ENCODE measurements at regions not wholly inside any gene's neighbourhood (a gene's known extent, or its start where the extent isn't known, plus 50 kb on each side); places are given as distances from the start of the nearest gene placed in this dataset.

GRCh38 chr3:30131191-30131590, 475.2 kb upstream of the TGFBR2 start:
- TF ChIP-seq, protein P1, sequence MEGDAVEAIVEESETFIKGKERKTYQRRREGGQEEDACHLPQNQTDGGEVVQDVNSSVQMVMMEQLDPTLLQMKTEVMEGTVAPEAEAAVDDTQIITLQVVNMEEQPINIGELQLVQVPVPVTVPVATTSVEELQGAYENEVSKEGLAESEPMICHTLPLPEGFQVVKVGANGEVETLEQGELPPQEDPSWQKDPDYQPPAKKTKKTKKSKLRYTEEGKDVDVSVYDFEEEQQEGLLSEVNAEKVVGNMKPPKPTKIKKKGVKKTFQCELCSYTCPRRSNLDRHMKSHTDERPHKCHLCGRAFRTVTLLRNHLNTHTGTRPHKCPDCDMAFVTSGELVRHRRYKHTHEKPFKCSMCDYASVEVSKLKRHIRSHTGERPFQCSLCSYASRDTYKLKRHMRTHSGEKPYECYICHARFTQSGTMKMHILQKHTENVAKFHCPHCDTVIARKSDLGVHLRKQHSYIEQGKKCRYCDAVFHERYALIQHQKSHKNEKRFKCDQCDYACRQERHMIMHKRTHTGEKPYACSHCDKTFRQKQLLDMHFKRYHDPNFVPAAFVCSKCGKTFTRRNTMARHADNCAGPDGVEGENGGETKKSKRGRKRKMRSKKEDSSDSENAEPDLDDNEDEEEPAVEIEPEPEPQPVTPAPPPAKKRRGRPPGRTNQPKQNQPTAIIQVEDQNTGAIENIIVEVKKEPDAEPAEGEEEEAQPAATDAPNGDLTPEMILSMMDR (IDR thresholded peaks at IDR 0.05; ENCODE audit: insufficient read depth, low read depth, low read length): no peak
- Histone ChIP-seq H3K36me3 (ENCODE audit: control insufficient read depth, insufficient read depth, low read length) (no peaks in the 10 kb centered on the region), H3K4me3 (ENCODE audit: low read depth, low read length) (no peak overlapping the region), H3K27me3 (ENCODE audit: control insufficient read depth, insufficient read depth, low read length) (no peaks in the 10 kb centered on the region)
- DNase-seq (ENCODE audit: low read depth): no peak
- ChIA-PET POLR2A (no interaction called here), CTCF (interaction anchor here (1.0 kb wide), 1 partner anchor 13 kb away, joined by 3 read pairs; no protein-coding TSS in a partner anchor)

- POLR2A ChIA-PET: no interaction called here
- H3K27me3 ChIP-seq (ENCODE audit: control insufficient read depth, insufficient read depth, low read length): no peaks in the 10 kb centered on the region
- no peak for DNase-seq (ENCODE audit: low read depth)
- TF ChIP-seq, protein P1 (IDR thresholded peaks at IDR 0.05; ENCODE audit: insufficient read depth, low read depth, low read length): no peak
- no peak overlapping the region for H3K4me3 ChIP-seq (ENCODE audit: low read depth, low read length)
- H3K36me3 ChIP-seq (ENCODE audit: control insufficient read depth, insufficient read depth, low read length): no peaks in the 10 kb centered on the region
- CTCF ChIA-PET: interaction anchor here (0.9 to 1.1 kb wide), 2 partner anchors 17 to 64 kb away, joined by 3 read pairs; no protein-coding TSS in a partner anchor
Measured at GRCh38 chr3:30135190-30135589, 471.2 kb upstream of the TGFBR2 start.

DNA sequence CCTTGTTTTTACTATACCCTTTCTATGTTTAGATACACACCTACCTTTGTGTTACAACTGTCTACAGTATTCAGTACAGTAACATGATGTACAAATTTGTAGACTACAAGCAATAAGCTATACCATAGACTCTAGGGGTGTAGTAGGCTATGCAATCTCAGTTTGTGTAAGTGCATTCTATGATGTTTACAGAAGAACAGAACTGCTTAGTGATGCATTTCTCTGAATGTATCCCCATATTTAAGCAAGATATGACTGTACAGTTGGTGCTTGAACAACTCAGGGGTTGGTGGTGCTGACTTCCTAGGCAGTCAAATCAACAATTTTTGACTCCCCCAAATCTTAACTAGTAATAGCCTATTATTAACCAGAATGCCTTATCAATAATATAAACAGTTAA, 467.1 kb upstream of the TGFBR2 start:
- CTCF ChIA-PET: interaction anchor here (0.6 kb wide), 1 partner anchor 20 kb away, joined by 3 read pairs; no protein-coding TSS in a partner anchor

GRCh38 chr3:30140356-30141075, 465.9 kb upstream of the TGFBR2 start:
- CTCF ChIA-PET: interaction anchor here (0.8 to 2.6 kb wide), 2 partner anchors 11 to 553 kb away, joined by 3 to 8 read pairs; no protein-coding TSS in a partner anchor
- DNase-seq (ENCODE audit: low read depth): no peak
- TF ChIP-seq, protein P1 (IDR thresholded peaks at IDR 0.05; ENCODE audit: insufficient read depth, low read depth, low read length): no peak

More for the DNA sequence above, 467.1 kb upstream of the TGFBR2 start:
- H3K36me3 ChIP-seq (ENCODE audit: control insufficient read depth, insufficient read depth, low read length): no peaks in the 10 kb centered on the region
- DNase-seq (ENCODE audit: low read depth): no peak
- no peaks in the 10 kb centered on the region for H3K27me3 ChIP-seq (ENCODE audit: control insufficient read depth, insufficient read depth, low read length)
- POLR2A ChIA-PET: no interaction called here
- H3K4me3 ChIP-seq (ENCODE audit: low read depth, low read length): no peak overlapping the region
- TF ChIP-seq, protein P1 (IDR thresholded peaks at IDR 0.05; ENCODE audit: insufficient read depth, low read depth, low read length): no peak

DNA sequence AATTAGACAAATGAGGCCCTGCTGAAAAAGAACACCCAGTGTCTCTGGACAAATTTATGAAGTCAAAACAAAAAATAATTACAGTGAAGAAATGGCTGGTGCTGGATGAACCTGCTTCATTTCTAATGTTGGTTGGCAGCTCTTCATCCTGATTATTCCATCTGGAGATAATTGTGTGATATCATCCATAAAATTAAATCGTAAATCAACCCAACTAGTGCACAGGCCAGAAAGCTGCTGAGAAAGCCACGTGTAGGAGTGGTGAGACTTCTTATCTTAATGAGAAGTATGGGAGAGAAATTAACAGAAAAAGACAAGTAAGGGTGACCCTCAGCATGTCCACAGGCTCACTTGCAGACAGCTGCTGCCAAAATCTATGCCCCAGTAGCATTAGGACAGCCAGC, 465.2 kb upstream of the TGFBR2 start:
- ChIA-PET POLR2A (no interaction called here), CTCF (interaction anchor here (0.8 to 2.6 kb wide), 4 partner anchors 10 to 552 kb away, joined by 3 to 8 read pairs (median 4); no protein-coding TSS in a partner anchor)
- Histone ChIP-seq H3K4me3 (ENCODE audit: low read depth, low read length) (no peak overlapping the region), H3K36me3 (ENCODE audit: control insufficient read depth, insufficient read depth, low read length) (no peaks in the 10 kb centered on the region), H3K27me3 (ENCODE audit: control insufficient read depth, insufficient read depth, low read length) (no peaks in the 10 kb centered on the region)
- no peak for DNase-seq (ENCODE audit: low read depth)
- TF ChIP-seq, protein P1 (IDR thresholded peaks at IDR 0.05; ENCODE audit: insufficient read depth, low read depth, low read length): no peak

More at GRCh38 chr3:30140356-30141075, 465.9 kb upstream of the TGFBR2 start:
- Histone ChIP-seq H3K36me3 (ENCODE audit: control insufficient read depth, insufficient read depth, low read length) (no peaks in the 10 kb centered on the region), H3K27me3 (ENCODE audit: control insufficient read depth, insufficient read depth, low read length) (no peaks in the 10 kb centered on the region), H3K4me3 (ENCODE audit: low read depth, low read length) (no peak overlapping the region)
- POLR2A ChIA-PET: no interaction called here
